ENCODE measurements at regions not wholly inside any gene's neighbourhood (a gene's known extent, or its start where the extent isn't known, plus 50 kb on each side); places are given as distances from the start of the nearest gene placed in this dataset.

DNA sequence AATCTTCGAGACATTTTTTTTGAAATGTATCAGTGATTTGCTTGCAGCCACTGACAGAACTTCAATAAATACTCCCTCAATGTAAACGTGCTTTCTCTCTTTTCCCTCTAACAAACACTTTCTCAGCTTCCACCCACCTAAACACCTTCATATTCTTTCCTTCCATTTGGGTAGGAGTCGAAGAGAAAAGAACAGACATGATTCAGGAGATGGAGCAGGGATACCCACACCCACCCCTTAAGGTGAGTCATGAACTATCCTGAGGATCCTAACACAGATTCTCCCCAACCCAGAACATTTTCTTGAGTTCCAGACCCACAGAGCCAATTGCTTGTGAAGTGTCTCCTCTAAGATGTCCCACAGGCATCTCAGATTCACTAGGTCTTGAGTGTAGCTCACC lies 488.8 kb downstream of the CDK5RAP2 start:
- no peak for TF ChIP-seq CTCF (IDR thresholded peaks at IDR 0.05)
- no peak for TF ChIP-seq POLR2A (IDR thresholded peaks at IDR 0.05)
- TF ChIP-seq POLR2AphosphoS5 (IDR thresholded peaks at IDR 0.05): no peak
